Liver (tissue), 8 donors: ENCODE measurements at regions not wholly inside any gene's neighbourhood (a gene's known extent, or its start where the extent isn't known, plus 50 kb on each side); places are given as distances from the start of the nearest gene placed in this dataset.

Experiments used
- DNase-seq: peaks from one replicate; pipeline ENCODE4 v3.0.0-alpha.2; 2017; ENCODE audit warnings: low spot score
- H3K27ac ChIP-seq, 2 donors: one replicate each; pipeline ENCODE4 v1.7.0; 2013; ENCODE audit warnings: inconsistent platforms in 2 of 2, low read length in 2 of 2, control low read depth in 1 of 2, low read depth in 1 of 2, mild to moderate bottlenecking in 1 of 2
- H3K27me3 ChIP-seq, 4 donors: one replicate each; pipeline versions ENCODE4 v1.6.1 to v1.7.0; 2013; ENCODE audit warnings: low read length in 3 of 4, inconsistent platforms in 1 of 4, mild to moderate bottlenecking in 1 of 4, moderate library complexity in 1 of 4; ENCODE audit not compliant: control insufficient read depth in 4 of 4, insufficient read depth in 4 of 4
- H3K36me3 ChIP-seq, 4 donors: one replicate each; pipeline versions ENCODE4 v1.6.1 to v1.7.0; 2013; ENCODE audit warnings: low read length in 3 of 4, mild to moderate bottlenecking in 3 of 4, low read depth in 1 of 4, moderate library complexity in 1 of 4; ENCODE audit not compliant: control insufficient read depth in 4 of 4, insufficient read depth in 3 of 4
- H3K4me1 ChIP-seq, 4 donors: one replicate each; pipeline versions ENCODE4 v1.6.1 to v1.7.0; 2013; ENCODE audit warnings: low read length in 3 of 4, mild to moderate bottlenecking in 3 of 4, moderate library complexity in 1 of 4; ENCODE audit not compliant: control insufficient read depth in 4 of 4, insufficient read depth in 4 of 4
- H3K4me3 ChIP-seq, 3 donors: one replicate each; pipeline versions ENCODE4 v1.6.1 to v1.7.0; 2013; ENCODE audit warnings: low read length in 3 of 3, control low read depth in 1 of 3, low read depth in 1 of 3, mild to moderate bottlenecking in 1 of 3
- H3K9ac ChIP-seq, 2 donors: one replicate each; pipeline ENCODE4 v1.7.0; 2013; ENCODE audit warnings: low read length in 2 of 2, mild to moderate bottlenecking in 2 of 2, moderate library complexity in 2 of 2, control low read depth in 1 of 2, low read depth in 1 of 2
- H3K9me3 ChIP-seq, 4 donors: one replicate each; pipeline versions ENCODE4 v1.6.1 to v1.7.0; 2013; ENCODE audit warnings: low read length in 3 of 4; ENCODE audit not compliant: control insufficient read depth in 4 of 4
- EGR1 ChIP-seq, 2 donors: IDR thresholded peaks; 2 replicates each; pipeline ENCODE4 v1.6.1; 2016 to 2018; ENCODE audit warnings: antibody characterized with exemption in 2 of 2, low read depth in 2 of 2
- FOXA1 ChIP-seq: IDR thresholded peaks from 2 replicates; pipeline ENCODE4 v1.6.1; 2016; ENCODE audit warnings: antibody characterized with exemption
- GABPA ChIP-seq, 2 donors: IDR thresholded peaks in 1 of 2; conservative IDR thresholded peaks in 1 of 2; 2 replicates each; pipeline ENCODE4 v1.6.1; 2016; ENCODE audit warnings: antibody characterized with exemption in 2 of 2, mild to moderate bottlenecking in 1 of 2, moderate library complexity in 1 of 2
- HNF4A ChIP-seq, 2 donors: conservative IDR thresholded peaks; 2 replicates each; pipeline ENCODE4 v1.6.1; 2016; ENCODE audit warnings: antibody characterized with exemption in 2 of 2, mild to moderate bottlenecking in 2 of 2
- HNF4G ChIP-seq: IDR thresholded peaks from 2 replicates; pipeline ENCODE4 v1.6.1; 2016; ENCODE audit warnings: antibody characterized with exemption
- MAX ChIP-seq: IDR thresholded peaks from 2 replicates; pipeline ENCODE4 v1.6.1; 2016; ENCODE audit warnings: antibody characterized with exemption
- NR2F2 ChIP-seq: IDR thresholded peaks from 2 replicates; pipeline ENCODE4 v1.6.1; 2016; ENCODE audit warnings: antibody characterized with exemption
- RAD21 ChIP-seq, 2 donors: IDR thresholded peaks; 2 replicates each; pipeline ENCODE4 v1.6.1; 2016; ENCODE audit warnings: antibody characterized with exemption in 2 of 2, mild to moderate bottlenecking in 2 of 2
- REST ChIP-seq: IDR thresholded peaks from 2 replicates; pipeline ENCODE4 v1.6.1; 2016; ENCODE audit warnings: antibody characterized with exemption, mild to moderate bottlenecking
- RXRA ChIP-seq, 2 donors: IDR thresholded peaks; 2 replicates each; pipeline ENCODE4 v1.6.1; 2017 to 2018; ENCODE audit warnings: antibody characterized with exemption in 2 of 2, mild to moderate bottlenecking in 1 of 2
- SP1 ChIP-seq: IDR thresholded peaks from 2 replicates; pipeline ENCODE4 v1.6.1; 2018; ENCODE audit warnings: antibody characterized with exemption, mild to moderate bottlenecking
- TAF1 ChIP-seq: conservative IDR thresholded peaks from 2 replicates; pipeline ENCODE4 v1.6.1; 2016; ENCODE audit warnings: antibody characterized with exemption, mild to moderate bottlenecking
- YY1 ChIP-seq: IDR thresholded peaks from 2 replicates; pipeline ENCODE4 v1.6.1; 2016; ENCODE audit warnings: antibody characterized with exemption, mild to moderate bottlenecking
- WGBS: extraction: QIAGEN DNeasy Blood & Tissue Kit; methylation state at CpG from one replicate; pipeline ENCODE4 v1.1.7; 2013; 5-methylcytosine and 5-hydroxymethylcytosine counted together
- TF ChIP-seq, protein P1 (sequence below): fragments of 150-350 bp; IDR thresholded peaks from 2 replicates; pipeline ENCODE4 v1.5.1; 2017; ENCODE audit warnings: improper control_type of control experiment, low read depth, low read length; ENCODE audit not compliant: missing input control
- donor health status: healthy.
- donor health status: healthy.
- donor health status: healthy.
- donor health status: healthy.
- donor health status: healthy.

- Histone ChIP-seq H3K27me3 (no peaks in the 10 kb centered on the region), H3K36me3 (no peaks in the 10 kb centered on the region), H3K9me3 (peaks cover 0 to 3% (median 0%) of the 10 kb centered on the region in 4 donors), H3K4me3 (no peak overlapping the region), H3K27ac (no peak overlapping the region), H3K9ac (no peak overlapping the region), H3K4me1 (no peaks in the 10 kb centered on the region)
- 80% methylated on average over 1 of the region's 1 CpG for WGBS
- DNase-seq = no peak
- no peak for TF ChIP-seq RAD21 (IDR thresholded peaks at IDR 0.05)
- TF ChIP-seq FOXA1 = no peak
- TF ChIP-seq NR2F2 = no peak
- no peak for TF ChIP-seq HNF4A (conservative IDR thresholded peaks at IDR 0.05)
- no peak for TF ChIP-seq EGR1 (IDR thresholded peaks at IDR 0.05; ENCODE audit: low read depth in 2 of 2)
- no peak for TF ChIP-seq REST
- no peak for TF ChIP-seq HNF4G
- no peak for TF ChIP-seq YY1
- no peak for TF ChIP-seq GABPA (IDR thresholded peaks at IDR 0.05 in 1 of 2, conservative IDR thresholded peaks at IDR 0.05 in 1 of 2)
- TF ChIP-seq TAF1 = no peak
- TF ChIP-seq MAX = no peak
These were observed 916.7 kb upstream of the TMPRSS15 start for GRCh38 chr21:19320291-19320690.

GRCh38 chr21:19321688-19322087 is 918.1 kb upstream of the TMPRSS15 start:
- Histone ChIP-seq H3K4me3 (no peak overlapping the region), H3K9me3 (peaks cover 0 to 3% (median 0%) of the 10 kb centered on the region in 4 donors), H3K4me1 (no peaks in the 10 kb centered on the region), H3K9ac (no peak overlapping the region), H3K36me3 (no peaks in the 10 kb centered on the region), H3K27me3 (no peaks in the 10 kb centered on the region), H3K27ac (no peak overlapping the region)
- 53% methylated on average over 3 of the region's 3 CpGs for WGBS
- no peak for TF ChIP-seq FOXA1
- TF ChIP-seq GABPA (IDR thresholded peaks at IDR 0.05 in 1 of 2, conservative IDR thresholded peaks at IDR 0.05 in 1 of 2) = no peak
- no peak for TF ChIP-seq NR2F2
- no peak for TF ChIP-seq RXRA (IDR thresholded peaks at IDR 0.05)
- TF ChIP-seq SP1 = no peak
- TF ChIP-seq HNF4A (conservative IDR thresholded peaks at IDR 0.05) = no peak
- TF ChIP-seq, protein P1, sequence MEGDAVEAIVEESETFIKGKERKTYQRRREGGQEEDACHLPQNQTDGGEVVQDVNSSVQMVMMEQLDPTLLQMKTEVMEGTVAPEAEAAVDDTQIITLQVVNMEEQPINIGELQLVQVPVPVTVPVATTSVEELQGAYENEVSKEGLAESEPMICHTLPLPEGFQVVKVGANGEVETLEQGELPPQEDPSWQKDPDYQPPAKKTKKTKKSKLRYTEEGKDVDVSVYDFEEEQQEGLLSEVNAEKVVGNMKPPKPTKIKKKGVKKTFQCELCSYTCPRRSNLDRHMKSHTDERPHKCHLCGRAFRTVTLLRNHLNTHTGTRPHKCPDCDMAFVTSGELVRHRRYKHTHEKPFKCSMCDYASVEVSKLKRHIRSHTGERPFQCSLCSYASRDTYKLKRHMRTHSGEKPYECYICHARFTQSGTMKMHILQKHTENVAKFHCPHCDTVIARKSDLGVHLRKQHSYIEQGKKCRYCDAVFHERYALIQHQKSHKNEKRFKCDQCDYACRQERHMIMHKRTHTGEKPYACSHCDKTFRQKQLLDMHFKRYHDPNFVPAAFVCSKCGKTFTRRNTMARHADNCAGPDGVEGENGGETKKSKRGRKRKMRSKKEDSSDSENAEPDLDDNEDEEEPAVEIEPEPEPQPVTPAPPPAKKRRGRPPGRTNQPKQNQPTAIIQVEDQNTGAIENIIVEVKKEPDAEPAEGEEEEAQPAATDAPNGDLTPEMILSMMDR = no peak
- no peak for TF ChIP-seq RAD21 (IDR thresholded peaks at IDR 0.05)
- no peak for TF ChIP-seq YY1
- no peak for DNase-seq
